Keratinocyte (primary cell): ENCODE measurements at regions not wholly inside any gene's neighbourhood (a gene's known extent, or its start where the extent isn't known, plus 50 kb on each side); places are given as distances from the start of the nearest gene placed in this dataset.
A peak's percentile ranks its signal among the peaks of the same experiment; 100 is the strongest.

ENCODE experiments used
- DNase-seq: peaks from one replicate; pipeline ENCODE4 v3.0.0-alpha.2; 2011; ENCODE audit warnings: low read depth, missing footprints, low spot score
- FAIRE-seq: peaks from 2 replicates; lab custom pipeline; 2011; peaks lifted over from hg19 to GRCh38; lab: Jason Lieb, UNC
- H2AFZ ChIP-seq: 2 replicates; pipeline ENCODE4 v1.6.0; 2012; ENCODE audit warnings: low read length, control low read depth, inconsistent platforms; ENCODE audit not compliant: control insufficient read depth
- H3K27ac ChIP-seq: 2 replicates; pipeline ENCODE4 v1.5.1; 2011; ENCODE audit warnings: low read length; ENCODE audit not compliant: control insufficient read depth, insufficient read depth
- H3K27me3 ChIP-seq: 3 replicates; pipeline ENCODE4 v1.6.0; 2011; ENCODE audit warnings: low read length; ENCODE audit not compliant: control insufficient read depth, insufficient read depth; ENCODE audit errors: extremely low read depth
- H3K36me3 ChIP-seq, 2 experiments: 2 replicates in 1 of 2; 3 replicates in 1 of 2; pipeline ENCODE4 v1.5.1; 2011; ENCODE audit warnings: low read length in 2 of 2, mild to moderate bottlenecking in 1 of 2; ENCODE audit not compliant: control insufficient read depth in 2 of 2, insufficient read depth in 2 of 2; ENCODE audit errors: extremely low read depth in 1 of 2
- H3K4me1 ChIP-seq: 3 replicates; pipeline ENCODE4 v1.5.1; 2011; ENCODE audit warnings: low read length; ENCODE audit not compliant: control insufficient read depth, insufficient read depth; ENCODE audit errors: extremely low read depth
- H3K4me2 ChIP-seq: 3 replicates; pipeline ENCODE4 v1.6.0; 2011; ENCODE audit warnings: low read depth, low read length; ENCODE audit not compliant: control insufficient read depth, insufficient read depth; ENCODE audit errors: extremely low read depth
- H3K4me3 ChIP-seq, 3 experiments: fragments of 200-600 bp in 1 of 3; sonication (generic) in 1 of 3; 2 replicates in 2 of 3; 3 replicates in 1 of 3; pipeline ENCODE4 v1.5.1; 2011 to 2016; ENCODE audit warnings: low read length in 3 of 3, mild to moderate bottlenecking in 3 of 3, control low read depth in 2 of 3, inconsistent platforms in 1 of 3, low read depth in 1 of 3, mixed read lengths in 1 of 3, mixed run types in 1 of 3, moderate library complexity in 1 of 3; ENCODE audit not compliant: control insufficient read depth in 2 of 3, insufficient read depth in 2 of 3; ENCODE audit errors: extremely low read depth in 1 of 3
- H3K79me2 ChIP-seq: 2 replicates; pipeline ENCODE4 v1.6.0; 2012; ENCODE audit warnings: low read length; ENCODE audit not compliant: control insufficient read depth, insufficient read depth
- H3K9ac ChIP-seq: 3 replicates; pipeline ENCODE4 v1.6.0; 2011; ENCODE audit warnings: low read length; ENCODE audit not compliant: control insufficient read depth, insufficient read depth; ENCODE audit errors: extremely low read depth
- H3K9me1 ChIP-seq: 3 replicates; pipeline ENCODE4 v1.6.0; 2011; ENCODE audit warnings: low read length; ENCODE audit not compliant: control insufficient read depth, insufficient read depth; ENCODE audit errors: extremely low read depth
- H3K9me3 ChIP-seq: 2 replicates; pipeline ENCODE4 v1.5.1; 2012; ENCODE audit warnings: low read depth, low read length; ENCODE audit not compliant: control insufficient read depth
- H4K20me1 ChIP-seq: 3 replicates; pipeline ENCODE4 v1.6.0; 2011; ENCODE audit warnings: low read length; ENCODE audit not compliant: control insufficient read depth, insufficient read depth; ENCODE audit errors: extremely low read depth
- EZH2 ChIP-seq: IDR thresholded peaks from one replicate; pipeline ENCODE4 v1.6.1; 2012; ENCODE audit warnings: inconsistent platforms, mild to moderate bottlenecking, low read length, moderate library complexity
- dilution Hi-C: fragments of 300-500 bp; cut with MboI; formaldehyde crosslinking; loops from one replicate; pipeline ENCODE4 v1.7.0; 2020; ENCODE audit warnings: low sequenced_read_pairs; ENCODE audit not compliant: extremely low pct_ligation_motif_present
- TF ChIP-seq, protein P1 (sequence below), 3 experiments: IDR thresholded peaks in 1 of 3; conservative IDR thresholded peaks in 1 of 3; optimal IDR thresholded peaks in 1 of 3; 2 replicates in 2 of 3; 3 replicates in 1 of 3; pipeline versions ENCODE3 to v1.5.1; 2011; ENCODE audit warnings: low read length in 3 of 3, mild to moderate bottlenecking in 3 of 3, moderate library complexity in 2 of 3, control low read depth in 1 of 3, inconsistent platforms in 1 of 3; ENCODE audit not compliant: insufficient read depth in 2 of 3; ENCODE audit errors: extremely low read depth in 1 of 3

DNA sequence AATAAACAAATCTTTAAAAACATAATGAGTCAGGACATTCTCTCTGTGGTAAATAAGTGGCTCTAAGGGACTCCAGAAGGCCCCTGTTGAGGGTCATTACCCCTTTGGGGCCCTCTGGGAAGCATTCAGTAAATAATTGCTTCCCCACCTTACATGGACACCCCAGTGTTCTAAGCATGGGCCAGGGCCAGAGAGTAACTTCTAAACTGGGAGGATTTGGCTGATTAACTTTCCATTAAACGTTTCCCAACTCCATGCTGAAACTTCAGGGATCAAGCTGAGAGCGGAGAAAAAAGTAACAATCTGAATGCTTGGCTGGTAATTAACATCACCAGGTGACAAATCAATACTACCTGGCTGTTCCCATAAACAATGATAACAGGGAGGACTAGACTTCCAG lies 783.9 kb upstream of the LRRC4C start:
- Histone ChIP-seq H2AFZ (no peak overlapping the region), H3K4me2 (no peak overlapping the region), H3K36me3 (no peaks in the 10 kb centered on the region), H3K4me1 (peaks cover 19% of the 10 kb centered on the region), H3K4me3 (no peak overlapping the region), H3K9me1 (no peaks in the 10 kb centered on the region), H3K9me3 (no peaks in the 10 kb centered on the region), H4K20me1 (no peaks in the 10 kb centered on the region), H3K27ac (no peak overlapping the region), H3K79me2 (no peaks in the 10 kb centered on the region), H3K27me3 (no peaks in the 10 kb centered on the region), H3K9ac (no peak overlapping the region)
- FAIRE-seq (no peak), DNase-seq (no peak)
- TF ChIP-seq, protein P1, sequence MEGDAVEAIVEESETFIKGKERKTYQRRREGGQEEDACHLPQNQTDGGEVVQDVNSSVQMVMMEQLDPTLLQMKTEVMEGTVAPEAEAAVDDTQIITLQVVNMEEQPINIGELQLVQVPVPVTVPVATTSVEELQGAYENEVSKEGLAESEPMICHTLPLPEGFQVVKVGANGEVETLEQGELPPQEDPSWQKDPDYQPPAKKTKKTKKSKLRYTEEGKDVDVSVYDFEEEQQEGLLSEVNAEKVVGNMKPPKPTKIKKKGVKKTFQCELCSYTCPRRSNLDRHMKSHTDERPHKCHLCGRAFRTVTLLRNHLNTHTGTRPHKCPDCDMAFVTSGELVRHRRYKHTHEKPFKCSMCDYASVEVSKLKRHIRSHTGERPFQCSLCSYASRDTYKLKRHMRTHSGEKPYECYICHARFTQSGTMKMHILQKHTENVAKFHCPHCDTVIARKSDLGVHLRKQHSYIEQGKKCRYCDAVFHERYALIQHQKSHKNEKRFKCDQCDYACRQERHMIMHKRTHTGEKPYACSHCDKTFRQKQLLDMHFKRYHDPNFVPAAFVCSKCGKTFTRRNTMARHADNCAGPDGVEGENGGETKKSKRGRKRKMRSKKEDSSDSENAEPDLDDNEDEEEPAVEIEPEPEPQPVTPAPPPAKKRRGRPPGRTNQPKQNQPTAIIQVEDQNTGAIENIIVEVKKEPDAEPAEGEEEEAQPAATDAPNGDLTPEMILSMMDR (optimal IDR thresholded peaks at IDR 0.05 in 1 of 3, IDR thresholded peaks at IDR 0.05 in 1 of 3, conservative IDR thresholded peaks at IDR 0.05 in 1 of 3; ENCODE audit: extremely low read depth in 1 of 3, insufficient read depth in 2 of 3, low read length in 3 of 3), result no peak
- no peak for TF ChIP-seq EZH2
- dilution Hi-C loops, result no loop called here

GRCh38 chr11:42244376-42244775 lies 784.9 kb upstream of the LRRC4C start:
- no peaks in the 10 kb centered on the region for H3K79me2 ChIP-seq
- no peak for TF ChIP-seq EZH2
- TF ChIP-seq, protein P1 (optimal IDR thresholded peaks at IDR 0.05 in 1 of 3, IDR thresholded peaks at IDR 0.05 in 1 of 3, conservative IDR thresholded peaks at IDR 0.05 in 1 of 3; ENCODE audit: extremely low read depth in 1 of 3, insufficient read depth in 2 of 3, low read length in 3 of 3), result no peak
- H3K27me3 ChIP-seq, result no peaks in the 10 kb centered on the region
- no peaks in the 10 kb centered on the region for H3K9me1 ChIP-seq
- no peaks in the 10 kb centered on the region for H3K9me3 ChIP-seq
- dilution Hi-C loops, result no loop called here
- DNase-seq (no peak), FAIRE-seq (no peak)
- no peak overlapping the region for H3K9ac ChIP-seq
- H4K20me1 ChIP-seq, result no peaks in the 10 kb centered on the region
- H3K27ac ChIP-seq, result no peak overlapping the region
- no peak overlapping the region for H3K4me3 ChIP-seq
- no peaks in the 10 kb centered on the region for H3K36me3 ChIP-seq
- H3K4me1 ChIP-seq, result peaks cover 9% of the 10 kb centered on the region
- no peak overlapping the region for H3K4me2 ChIP-seq
- peak overlapping the region; percentile 83 for H2AFZ ChIP-seq
